ENCODE measurements at regions not wholly inside any gene's neighbourhood (a gene's known extent, or its start where the extent isn't known, plus 50 kb on each side); places are given as distances from the start of the nearest gene placed in this dataset.

- DNase-seq: no peak
- TF ChIP-seq EZH2phosphoT487 (IDR thresholded peaks at IDR 0.05; ENCODE audit: low read length): no peak
- no peak for TF ChIP-seq CTCF (IDR thresholded peaks at IDR 0.05; ENCODE audit: low read length)
- no peak for TF ChIP-seq EZH2 (optimal IDR thresholded peaks at IDR 0.05; ENCODE audit: low read depth, low read length)
- Histone ChIP-seq H4K20me1 (ENCODE audit: insufficient read depth, low read length) (no peaks in the 10 kb centered on the region), H3K36me3 (replicated peaks; ENCODE audit: insufficient read depth, low read length) (no peaks in the 10 kb centered on the region), H3K4me3 (ENCODE audit: low read length) (no peak overlapping the region), H3K9me3 (replicated peaks; ENCODE audit: insufficient read depth, low read length) (no peaks in the 10 kb centered on the region), H3K4me1 (ENCODE audit: low read length) (no peaks in the 10 kb centered on the region), H2AFZ (ENCODE audit: low read length) (no peak overlapping the region), H3K9ac (ENCODE audit: low read length) (no peak overlapping the region), H3K27ac (ENCODE audit: low read length) (no peak overlapping the region), H3K4me2 (ENCODE audit: low read depth, low read length) (no peak overlapping the region), H3K27me3 (replicated peaks; ENCODE audit: insufficient read depth, low read length) (no peaks in the 10 kb centered on the region), H3K9me2 (replicated peaks; ENCODE audit: insufficient read depth, low read length) (no peaks in the 10 kb centered on the region), H3K79me2 (ENCODE audit: low read length) (no peaks in the 10 kb centered on the region), H3F3A (ENCODE audit: insufficient read depth, low read length) (no peaks in the 10 kb centered on the region)
Observed at GRCh38 chr10:83649471-83649870, 489.8 kb upstream of the GHITM start.

- H3K9me3 ChIP-seq (replicated peaks; ENCODE audit: insufficient read depth, low read length): no peaks in the 10 kb centered on the region
- no peak overlapping the region for H3K9ac ChIP-seq (ENCODE audit: low read length)
- no peaks in the 10 kb centered on the region for H3K9me2 ChIP-seq (replicated peaks; ENCODE audit: insufficient read depth, low read length)
- no peaks in the 10 kb centered on the region for H3K4me1 ChIP-seq (ENCODE audit: low read length)
- no peaks in the 10 kb centered on the region for H3F3A ChIP-seq (ENCODE audit: insufficient read depth, low read length)
- no peaks in the 10 kb centered on the region for H3K36me3 ChIP-seq (replicated peaks; ENCODE audit: insufficient read depth, low read length)
- no peaks in the 10 kb centered on the region for H3K79me2 ChIP-seq (ENCODE audit: low read length)
- TF ChIP-seq EZH2 (optimal IDR thresholded peaks at IDR 0.05; ENCODE audit: low read depth, low read length): no peak
- no peak for TF ChIP-seq CTCF (IDR thresholded peaks at IDR 0.05; ENCODE audit: low read length)
- TF ChIP-seq EZH2phosphoT487 (IDR thresholded peaks at IDR 0.05; ENCODE audit: low read length): no peak
- no peak for DNase-seq
- no peak overlapping the region for H3K27ac ChIP-seq (ENCODE audit: low read length)
- H2AFZ ChIP-seq (ENCODE audit: low read length): no peak overlapping the region
- no peak overlapping the region for H3K4me3 ChIP-seq (ENCODE audit: low read length)
- H4K20me1 ChIP-seq (ENCODE audit: insufficient read depth, low read length): no peaks in the 10 kb centered on the region
- no peak overlapping the region for H3K4me2 ChIP-seq (ENCODE audit: low read depth, low read length)
- H3K27me3 ChIP-seq (replicated peaks; ENCODE audit: insufficient read depth, low read length): no peaks in the 10 kb centered on the region
Observed at GRCh38 chr10:83654689-83655088, 484.6 kb upstream of the GHITM start.

GRCh38 chr10:83656924-83657323, 482.4 kb upstream of the GHITM start:
- no peaks in the 10 kb centered on the region for H3K79me2 ChIP-seq (ENCODE audit: low read length)
- H4K20me1 ChIP-seq (ENCODE audit: insufficient read depth, low read length): no peaks in the 10 kb centered on the region
- no peaks in the 10 kb centered on the region for H3K36me3 ChIP-seq (replicated peaks; ENCODE audit: insufficient read depth, low read length)
- no peaks in the 10 kb centered on the region for H3K9me2 ChIP-seq (replicated peaks; ENCODE audit: insufficient read depth, low read length)
- no peak overlapping the region for H3K4me2 ChIP-seq (ENCODE audit: low read depth, low read length)
- no peaks in the 10 kb centered on the region for H3K27me3 ChIP-seq (replicated peaks; ENCODE audit: insufficient read depth, low read length)
- H3K9me3 ChIP-seq (replicated peaks; ENCODE audit: insufficient read depth, low read length): no peaks in the 10 kb centered on the region
- TF ChIP-seq EZH2phosphoT487 (IDR thresholded peaks at IDR 0.05; ENCODE audit: low read length) (no peak), EZH2 (optimal IDR thresholded peaks at IDR 0.05; ENCODE audit: low read depth, low read length) (no peak), CTCF (IDR thresholded peaks at IDR 0.05; ENCODE audit: low read length) (no peak)
- no peaks in the 10 kb centered on the region for H3K4me1 ChIP-seq (ENCODE audit: low read length)
- H3K27ac ChIP-seq (ENCODE audit: low read length): no peak overlapping the region
- no peak for DNase-seq
- H3K4me3 ChIP-seq (ENCODE audit: low read length): no peak overlapping the region
- no peak overlapping the region for H2AFZ ChIP-seq (ENCODE audit: low read length)
- H3K9ac ChIP-seq (ENCODE audit: low read length): no peak overlapping the region
- no peaks in the 10 kb centered on the region for H3F3A ChIP-seq (ENCODE audit: insufficient read depth, low read length)

Measured in MM.1S (cell line).